PC-3 (cell line): ENCODE measurements at regions not wholly inside any gene's neighbourhood (a gene's known extent, or its start where the extent isn't known, plus 50 kb on each side); places are given as distances from the start of the nearest gene placed in this dataset.

Source experiments
- CTCF ChIP-seq: fragments of 300-600 bp; sonication (generic); conservative IDR thresholded peaks from 2 replicates; pipeline ENCODE4 v1.5.1; 2017; ENCODE audit warnings: antibody characterized with exemption, low read depth, mild to moderate bottlenecking, low read length
- EZH2phosphoT487 ChIP-seq: fragments of 300-600 bp; sonication (generic); IDR thresholded peaks from 2 replicates; pipeline ENCODE4 v1.6.1; 2018; ENCODE audit warnings: mild to moderate bottlenecking, antibody characterized with exemption, low read length, borderline replicate concordance

GRCh38 chr20:6837730-6838129 is 70.2 kb downstream of the BMP2 start:
- TF ChIP-seq CTCF (no peak), EZH2phosphoT487 (no peak)
